Renal cortex interstitium (tissue), 11 donors: ENCODE measurements at regions not wholly inside any gene's neighbourhood (a gene's known extent, or its start where the extent isn't known, plus 50 kb on each side); places are given as distances from the start of the nearest gene placed in this dataset.

Experiments
- DNase-seq, 11 donors: peaks; one replicate each; pipeline ENCODE4 v3.0.0-alpha.2; 2013; ENCODE audit warnings: low read depth in 9 of 11, low spot score in 4 of 11; ENCODE audit errors: extremely low read depth in 1 of 11

DNA sequence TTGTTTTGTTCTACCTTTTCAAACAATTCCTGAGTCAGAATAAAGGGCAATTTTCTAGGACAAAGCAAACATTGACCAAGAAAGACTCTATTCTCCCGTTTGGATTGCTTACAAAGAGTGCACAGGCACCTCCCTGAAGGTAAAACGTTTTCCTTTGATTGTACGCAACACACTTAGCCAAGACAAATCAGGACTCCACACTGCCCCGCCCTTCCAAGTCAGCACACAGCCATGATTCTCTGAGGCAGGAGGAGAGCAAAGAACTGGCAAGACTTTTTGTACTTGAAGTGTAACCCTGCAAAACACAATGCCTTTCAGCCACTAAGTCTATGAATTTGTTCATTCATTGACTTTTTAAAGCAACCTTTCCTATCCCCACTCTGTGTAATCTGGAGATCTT is 85.0 kb upstream of the FAM180A start:
- DNase-seq = no peak

DNA sequence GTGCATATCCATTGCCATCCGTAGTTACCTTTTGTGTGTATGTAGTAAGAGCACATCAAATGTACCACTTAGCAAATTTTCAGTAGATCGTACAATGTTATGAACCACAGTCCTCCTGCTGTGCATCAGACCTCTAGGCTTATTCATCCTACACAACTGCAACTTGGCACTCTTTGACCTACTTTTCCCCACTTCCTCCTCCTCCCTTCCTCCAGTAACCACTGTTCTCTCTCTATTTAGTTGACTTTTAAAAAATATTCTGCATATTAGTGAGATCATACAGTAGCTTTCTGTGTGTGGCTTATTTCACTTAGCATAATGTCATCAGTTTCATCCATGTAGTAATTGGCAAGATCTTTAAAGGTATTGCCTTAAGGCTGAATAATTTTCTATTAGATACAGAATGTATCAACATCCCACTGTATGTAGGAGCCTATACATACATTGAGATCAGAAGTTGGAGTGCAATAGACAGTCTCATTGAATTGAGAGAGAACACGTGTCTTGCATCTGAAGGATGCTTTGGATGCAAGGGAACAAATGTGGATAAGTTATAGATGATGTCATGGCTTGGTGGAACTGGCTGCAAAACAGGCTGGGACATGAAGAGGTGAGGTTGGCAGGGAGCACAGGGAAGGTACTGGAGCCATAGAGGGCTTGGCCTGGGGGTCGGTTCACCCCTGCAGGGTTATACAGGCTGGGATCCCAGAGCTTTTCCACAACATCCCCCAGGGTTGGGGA is 83.0 kb upstream of the FAM180A start:
- no peak for DNase-seq

DNA sequence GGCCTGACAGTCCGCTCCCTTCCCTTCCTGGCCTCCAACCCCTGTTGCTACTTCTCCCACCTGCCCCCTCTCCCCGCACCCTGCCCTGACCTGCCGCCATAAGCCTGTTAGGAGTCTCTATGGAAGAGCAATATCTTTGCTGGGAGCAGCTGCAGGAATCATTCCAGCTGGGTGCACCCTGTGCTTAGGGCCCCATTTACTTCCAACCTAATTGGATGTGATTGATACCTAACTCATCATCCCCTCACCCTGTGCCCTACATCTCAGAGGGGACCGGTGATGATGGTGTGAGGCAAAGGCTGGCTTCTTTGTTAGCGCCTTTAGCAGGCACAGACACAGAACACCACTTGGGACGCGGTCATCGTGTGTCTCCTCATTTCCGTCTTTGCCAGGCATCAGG is 80.0 kb upstream of the FAM180A start:
- DNase-seq = no peak

DNA sequence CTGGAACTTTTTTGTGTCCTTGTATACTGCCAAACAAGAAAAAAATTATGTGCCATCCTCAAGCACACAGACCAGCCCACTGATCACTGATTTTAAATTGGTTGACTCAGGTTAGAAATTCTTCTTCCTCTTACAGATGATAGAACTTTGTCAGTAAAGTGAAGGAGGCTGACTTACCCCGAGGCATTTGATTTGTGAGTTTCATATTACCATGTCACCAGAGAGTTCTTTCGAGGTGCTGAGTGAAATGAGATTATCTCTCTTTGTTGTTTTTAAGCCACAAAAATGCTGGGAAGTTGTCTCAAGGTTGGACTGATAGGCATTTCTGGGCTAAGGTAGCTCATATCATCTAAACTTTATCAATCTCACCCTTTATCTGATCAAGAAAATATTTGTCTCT is 78.8 kb upstream of the FAM180A start:
- DNase-seq = no peak

DNA sequence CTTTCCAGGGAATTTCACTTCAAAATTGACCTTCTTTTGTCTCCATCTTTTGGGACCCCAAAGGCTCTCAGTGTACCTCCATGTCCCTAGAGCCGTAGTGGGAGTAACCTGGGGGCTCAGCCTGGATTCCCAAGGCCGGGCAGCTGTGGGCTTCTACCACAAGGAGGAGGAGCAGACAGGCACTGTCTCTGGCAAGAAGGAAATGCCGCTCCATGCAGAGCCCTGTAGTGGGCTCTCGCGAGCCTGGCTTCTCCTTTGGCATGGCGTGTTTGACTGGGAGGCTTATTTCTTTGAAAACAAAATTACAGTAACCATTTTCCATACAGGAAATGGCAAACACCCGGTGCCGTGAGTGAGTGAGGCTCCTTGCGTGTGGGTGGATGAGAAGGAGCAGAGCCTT is 76.8 kb upstream of the FAM180A start:
- DNase-seq = no peak

DNA sequence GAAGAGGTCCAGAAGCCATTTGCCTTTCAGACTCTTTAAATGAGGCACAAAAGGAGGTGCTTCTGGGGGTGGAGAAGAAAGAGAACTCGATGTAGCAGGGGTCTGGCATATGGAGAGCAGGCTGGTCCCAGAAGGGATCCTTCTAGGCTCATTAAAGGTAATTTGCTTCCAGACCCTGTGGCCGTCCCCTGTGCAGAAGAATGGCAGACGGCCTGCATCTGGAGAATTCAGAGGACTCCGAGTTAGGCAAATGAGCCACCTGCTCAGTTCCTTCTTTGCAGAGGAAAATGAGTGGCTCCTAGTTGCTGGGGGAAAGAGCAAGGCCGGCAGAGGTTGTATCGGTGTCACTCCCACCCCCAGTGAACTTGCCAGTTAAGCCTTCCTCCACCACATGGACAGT is 73.8 kb upstream of the FAM180A start:
- no peak for DNase-seq

DNA sequence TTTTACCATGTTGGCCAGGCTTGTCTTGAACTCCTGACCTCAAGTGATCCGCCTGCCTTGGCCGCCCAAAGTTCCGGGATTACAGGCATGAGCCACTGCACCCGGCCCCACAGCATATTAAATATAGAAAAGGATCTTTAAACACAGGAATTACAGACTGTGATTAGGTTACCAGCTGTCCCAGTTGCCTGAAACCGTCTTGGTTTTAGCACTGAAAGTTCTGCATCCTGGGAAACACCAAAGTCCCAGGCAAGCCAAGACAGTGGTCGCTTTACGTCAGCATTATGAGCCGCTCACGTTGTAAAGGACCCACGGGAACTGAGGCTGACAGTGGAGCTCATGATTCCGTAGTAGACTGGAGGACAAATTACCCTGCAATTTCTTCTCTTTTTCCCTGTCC is 69.0 kb upstream of the FAM180A start:
- no peak for DNase-seq

DNA sequence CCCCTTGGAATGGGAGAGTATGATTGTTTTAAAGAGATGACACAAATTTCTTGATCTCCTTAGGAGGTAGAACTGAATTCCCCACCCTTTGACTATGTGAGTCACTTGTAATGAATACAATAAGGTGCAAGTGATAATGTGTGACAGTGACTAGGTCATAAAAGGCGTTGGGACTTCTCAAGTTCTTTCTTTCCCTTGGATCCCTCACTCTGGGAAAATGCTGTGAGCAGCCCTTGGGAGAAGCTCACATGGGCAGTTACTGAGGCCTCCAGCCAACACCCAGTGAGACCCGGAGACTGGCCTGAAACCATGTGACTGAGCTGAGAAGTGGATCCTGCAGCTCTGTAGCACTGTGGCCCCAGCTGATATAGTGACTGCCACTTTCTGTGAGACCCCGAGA is 66.4 kb upstream of the FAM180A start:
- no peak for DNase-seq

DNA sequence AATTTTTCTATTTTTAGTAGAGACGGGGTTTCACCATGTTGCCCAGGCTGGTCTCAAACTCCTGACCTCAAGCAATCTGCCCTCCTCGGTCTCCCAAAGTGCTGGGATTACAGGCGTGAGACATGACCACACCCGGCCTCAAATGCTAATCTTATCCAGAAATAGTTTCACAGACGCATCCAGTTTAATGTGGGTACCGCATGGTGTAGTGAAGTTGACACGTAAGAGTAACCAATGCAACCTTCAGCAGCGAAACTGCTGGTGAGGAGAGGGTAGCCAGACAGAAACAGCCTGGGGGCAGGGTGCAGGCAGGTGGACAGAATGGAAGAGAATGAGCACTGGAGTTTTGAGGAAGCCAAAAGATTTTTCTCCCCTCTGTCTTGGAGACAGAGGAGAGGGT is 63.5 kb upstream of the FAM180A start:
- DNase-seq = no peak

DNA sequence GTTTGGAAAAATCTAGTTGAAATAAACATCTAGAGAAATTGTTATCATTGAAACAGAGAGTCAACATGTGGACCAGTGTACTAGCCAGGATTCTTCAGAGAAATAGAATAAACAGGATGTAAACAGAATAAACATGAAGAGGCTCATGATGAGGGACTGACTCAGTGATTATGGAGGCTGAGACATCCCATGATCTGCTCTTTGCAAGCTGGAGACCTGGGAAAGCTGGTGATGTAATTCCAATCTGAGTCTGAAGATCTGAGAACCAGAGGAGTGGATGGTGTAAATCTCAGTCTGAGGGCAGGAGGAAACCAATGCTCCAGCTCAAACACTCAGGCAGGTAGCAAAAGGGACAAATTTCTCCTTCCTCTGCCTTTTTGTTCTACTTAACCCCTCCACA is 62.9 kb upstream of the FAM180A start:
- no peak for DNase-seq

DNA sequence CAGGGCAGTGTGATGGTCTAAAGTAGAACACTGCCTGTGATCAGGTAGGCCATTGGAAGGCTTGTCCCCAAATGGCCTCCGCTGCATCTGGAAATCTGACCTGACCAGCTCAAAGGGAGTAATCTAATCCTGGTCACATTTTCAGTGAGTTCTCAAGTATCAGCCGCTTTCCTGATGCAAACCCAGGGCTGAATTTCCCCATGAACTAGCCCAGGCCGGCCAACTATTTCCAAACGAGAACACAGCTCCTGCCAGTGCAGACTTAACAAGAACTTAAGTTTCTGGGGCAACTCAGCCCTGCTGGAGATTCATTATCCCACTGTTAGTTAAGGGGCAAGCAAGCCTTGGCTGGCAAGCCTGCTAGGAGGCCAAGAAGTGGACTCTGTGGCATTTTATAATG is 59.6 kb upstream of the FAM180A start:
- DNase-seq = no peak

DNA sequence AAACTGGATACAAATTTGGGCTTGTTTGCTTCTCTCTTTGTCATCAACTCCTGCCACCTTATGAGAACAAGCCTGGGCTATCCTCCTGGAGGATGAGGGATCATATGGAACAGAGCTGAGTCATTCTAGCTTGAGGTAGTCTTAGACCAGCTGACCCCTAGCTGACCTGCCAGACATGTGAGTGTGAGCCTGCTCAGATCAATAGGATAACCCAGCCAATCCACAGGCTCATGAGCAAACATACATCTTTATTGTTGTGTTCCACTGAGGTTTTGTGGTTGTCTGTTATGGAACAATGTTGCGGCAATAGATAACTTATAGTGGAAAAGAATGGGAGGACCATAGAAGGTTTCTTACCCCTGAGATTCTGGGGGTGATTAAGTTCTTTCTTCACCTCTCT is 54.5 kb upstream of the FAM180A start:
- DNase-seq = no peak

DNA sequence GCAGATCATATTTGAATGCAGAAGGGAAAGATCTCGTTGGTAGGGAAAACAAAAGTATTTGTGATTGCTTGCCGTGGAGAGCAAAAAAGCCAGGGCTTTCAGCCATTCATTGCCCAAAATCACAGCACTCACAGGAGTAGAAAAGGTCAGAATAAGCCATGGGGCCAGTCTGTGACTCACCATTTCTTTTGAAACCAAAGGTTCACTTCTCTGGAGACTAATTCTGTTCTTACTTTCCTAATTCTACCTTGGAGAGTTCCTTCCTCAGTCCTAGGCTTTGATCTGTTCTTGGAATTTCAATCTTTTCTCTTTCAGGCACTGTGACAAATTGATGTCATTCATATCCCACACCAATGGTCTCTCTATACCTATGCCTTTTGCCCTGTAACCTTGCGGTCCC is 54.1 kb upstream of the FAM180A start:
- DNase-seq = no peak

DNA sequence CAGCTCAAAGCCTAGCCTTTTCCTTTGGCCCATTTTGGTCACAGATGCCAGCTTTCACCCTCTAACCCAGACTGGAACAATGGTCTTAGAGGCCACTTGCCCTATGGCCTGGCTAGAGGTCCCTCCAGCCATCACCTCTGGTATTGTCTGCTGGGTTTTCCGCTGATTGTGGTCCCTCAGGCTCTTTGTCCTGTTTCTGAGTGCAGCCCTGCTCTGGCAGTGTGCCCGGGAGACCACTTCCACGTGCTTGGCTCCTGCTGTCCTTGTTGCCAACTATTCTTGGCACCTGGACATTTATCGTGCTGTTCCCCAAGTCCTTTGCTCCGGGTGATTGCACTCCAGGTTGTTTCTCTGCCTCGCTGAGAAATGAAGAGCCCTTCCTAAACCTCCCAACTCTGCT is 53.3 kb upstream of the FAM180A start:
- no peak for DNase-seq

DNA sequence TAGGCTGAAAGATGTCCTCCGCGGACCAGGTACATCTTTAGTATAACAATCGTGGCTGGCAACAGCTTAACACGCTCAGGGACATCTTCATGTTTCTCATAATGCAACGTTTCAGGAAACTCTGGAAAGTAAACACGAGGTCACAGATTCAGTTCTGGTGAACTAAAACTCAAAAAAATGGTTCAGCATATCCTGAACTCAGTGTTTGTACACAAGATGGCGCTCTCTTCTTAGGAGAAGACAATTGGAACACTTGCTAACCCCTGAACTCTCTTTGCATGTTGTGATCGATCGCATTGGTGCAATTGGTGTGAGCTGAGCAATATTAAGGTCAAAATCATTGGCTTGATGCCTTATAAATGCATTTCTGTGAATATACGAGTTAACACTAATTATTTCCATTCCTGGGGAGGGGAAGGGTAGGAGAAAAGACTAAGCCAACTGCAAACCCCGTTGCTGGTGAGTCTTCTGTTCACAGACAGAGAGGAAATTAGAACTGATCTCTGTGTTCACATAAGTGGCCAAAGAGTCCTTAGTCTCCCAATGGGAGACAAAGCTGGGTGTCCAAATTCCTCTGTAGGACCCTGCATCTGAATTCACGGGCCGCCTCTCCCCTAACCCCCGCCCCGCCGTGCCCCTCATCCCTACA is 52.6 kb upstream of the FAM180A start:
- peak; percentile 29 to 65 (median 47) for DNase-seq

DNA sequence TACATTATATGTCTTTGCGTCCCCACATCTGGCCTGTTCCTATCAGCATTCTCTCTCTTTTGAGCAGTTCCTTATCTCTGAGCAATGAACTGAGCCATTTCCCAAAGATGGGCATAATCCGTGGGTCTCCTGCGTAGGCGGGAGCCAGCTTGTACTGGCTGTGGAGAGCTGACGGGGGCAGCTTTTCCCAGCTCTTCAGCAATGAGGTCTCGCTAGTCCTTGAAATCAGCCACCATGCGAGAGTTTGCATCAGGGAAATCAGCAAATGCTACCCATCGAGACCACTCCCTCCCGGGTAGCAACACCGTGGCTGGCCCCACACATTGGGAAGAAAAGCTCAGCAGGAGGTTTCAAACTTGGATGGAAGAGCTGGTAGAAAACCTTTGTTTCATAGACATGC is 51.9 kb upstream of the FAM180A start:
- DNase-seq = no peak

DNA sequence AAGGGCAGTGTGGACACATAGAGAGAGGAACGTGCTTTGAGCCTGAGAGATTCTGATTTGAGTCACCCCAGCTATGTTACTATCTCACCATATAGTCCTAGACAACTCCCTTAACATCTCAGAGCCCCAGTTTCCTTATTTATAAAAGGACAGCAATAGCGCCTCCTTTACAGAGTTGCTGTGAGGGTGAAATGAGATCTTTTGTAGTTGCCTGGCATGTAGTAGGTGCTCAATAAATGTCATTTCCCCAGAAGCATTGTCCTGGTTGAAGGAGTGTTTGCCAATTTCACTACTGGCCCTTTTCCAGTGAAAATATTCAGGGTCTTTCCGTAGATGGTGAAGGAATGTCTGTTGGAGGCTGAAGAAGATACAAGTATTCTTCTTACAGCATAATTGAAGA is 51.3 kb upstream of the FAM180A start:
- no peak for DNase-seq
